ENCODE measurements at regions not wholly inside any gene's neighbourhood (a gene's known extent, or its start where the extent isn't known, plus 50 kb on each side); places are given as distances from the start of the nearest gene placed in this dataset.

DNA sequence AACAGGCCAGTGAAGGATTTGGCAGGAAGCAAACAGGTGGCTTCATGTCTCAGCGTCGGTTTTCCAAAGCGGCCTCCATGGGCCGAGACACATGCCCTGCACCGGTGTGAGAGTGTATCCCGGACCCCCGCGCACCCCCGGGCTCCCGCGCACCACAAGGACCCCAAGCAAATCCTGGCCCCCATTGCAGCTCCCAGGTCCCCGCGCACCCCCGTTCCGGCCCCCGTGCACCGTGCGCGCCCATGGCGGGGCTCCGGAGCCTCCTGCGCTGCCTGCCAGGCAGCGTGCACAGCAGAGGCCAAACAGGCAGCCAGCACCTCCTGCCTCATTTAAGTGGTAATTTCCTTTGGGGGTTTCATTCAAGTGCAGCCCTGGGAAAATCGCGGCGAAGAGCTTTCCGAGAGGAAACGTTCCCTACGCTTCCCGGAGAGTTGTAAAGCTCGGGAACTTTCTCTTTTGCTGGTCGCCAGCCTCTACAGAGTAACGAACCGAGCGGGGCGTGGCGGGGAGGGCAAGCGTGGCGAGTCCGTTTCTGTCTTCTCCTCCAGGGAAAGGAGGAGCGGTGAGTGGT lies 145.5 kb upstream of the SLC24A2 start:
- H3K4me1 ChIP-seq: peaks cover 3 to 27% (median 12%) of the 10 kb centered on the region in 6 donors
- H3K9me3 ChIP-seq: no peaks in the 10 kb centered on the region
- TF ChIP-seq POLR2AphosphoS5 (IDR thresholded peaks at IDR 0.05) (peak in 1 of 3 donors; percentile 12), POLR2A (IDR thresholded peaks at IDR 0.05) (no peak)
- H3K36me3 ChIP-seq: no peaks in the 10 kb centered on the region
- intact Hi-C loops (cut with DNase I; ENCODE audit: low total_unique reads): no loop called here
- DNase-seq: no peak
- peaks cover 0 to 15% (median 0%) of the 10 kb centered on the region in 7 donors for H3K27me3 ChIP-seq (replicated peaks in 1 of 7)
- H3K27ac ChIP-seq: no peak overlapping the region
- 15 to 20% (median 17%) methylated on average over 32 to 41 of the region's 41 CpGs for WGBS, 5 donors
- H3K4me3 ChIP-seq: peak overlapping the region; percentile 4 to 62 (median 34)

DNA sequence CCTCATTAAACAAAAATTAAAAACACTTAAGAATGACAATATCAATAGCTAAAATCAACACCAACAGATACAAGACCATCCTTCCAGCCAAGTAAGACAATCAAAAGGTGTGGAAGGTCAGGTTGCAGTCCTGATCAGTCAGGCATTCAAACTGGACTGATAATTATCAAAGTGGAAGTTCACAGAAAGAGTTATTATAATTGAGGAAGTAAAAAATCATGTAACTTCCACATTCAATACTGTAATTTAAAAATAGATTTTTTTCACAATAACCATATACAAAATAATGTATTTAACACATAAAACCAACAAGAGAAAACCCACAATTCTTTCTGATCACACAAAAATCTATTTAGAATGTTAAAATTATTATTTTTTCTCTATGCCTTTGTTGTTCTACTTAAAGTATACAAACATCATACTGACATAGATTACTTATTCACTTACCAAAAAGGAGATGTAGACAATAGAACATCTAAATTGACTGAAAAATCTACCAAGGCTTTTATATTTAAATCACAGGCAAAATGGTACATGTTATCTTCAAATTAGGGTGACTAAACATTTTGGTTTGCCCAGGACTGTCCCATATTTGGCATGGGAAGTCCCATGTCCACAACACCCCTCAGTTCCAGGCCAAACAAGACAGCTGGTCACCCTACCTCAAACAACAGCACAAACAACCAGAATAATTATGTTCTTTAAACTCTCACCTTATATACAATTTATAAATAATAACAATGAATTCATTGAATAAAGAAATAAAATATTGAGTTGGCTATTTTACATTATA lies 142.5 kb upstream of the SLC24A2 start:
- no peak overlapping the region for H3K4me3 ChIP-seq
- H3K9me3 ChIP-seq: no peaks in the 10 kb centered on the region
- intact Hi-C loops (cut with DNase I; ENCODE audit: low total_unique reads): no loop called here
- no peak overlapping the region for H3K27ac ChIP-seq
- peaks cover 3 to 29% (median 13%) of the 10 kb centered on the region in 6 donors for H3K4me1 ChIP-seq
- peaks cover 0 to 18% (median 0%) of the 10 kb centered on the region in 7 donors for H3K27me3 ChIP-seq (replicated peaks in 1 of 7)
- H3K36me3 ChIP-seq: no peaks in the 10 kb centered on the region
- no peak for DNase-seq
- no peak for TF ChIP-seq POLR2A (IDR thresholded peaks at IDR 0.05)
- TF ChIP-seq POLR2AphosphoS5 (IDR thresholded peaks at IDR 0.05): no peak
- TF ChIP-seq, protein P1, sequence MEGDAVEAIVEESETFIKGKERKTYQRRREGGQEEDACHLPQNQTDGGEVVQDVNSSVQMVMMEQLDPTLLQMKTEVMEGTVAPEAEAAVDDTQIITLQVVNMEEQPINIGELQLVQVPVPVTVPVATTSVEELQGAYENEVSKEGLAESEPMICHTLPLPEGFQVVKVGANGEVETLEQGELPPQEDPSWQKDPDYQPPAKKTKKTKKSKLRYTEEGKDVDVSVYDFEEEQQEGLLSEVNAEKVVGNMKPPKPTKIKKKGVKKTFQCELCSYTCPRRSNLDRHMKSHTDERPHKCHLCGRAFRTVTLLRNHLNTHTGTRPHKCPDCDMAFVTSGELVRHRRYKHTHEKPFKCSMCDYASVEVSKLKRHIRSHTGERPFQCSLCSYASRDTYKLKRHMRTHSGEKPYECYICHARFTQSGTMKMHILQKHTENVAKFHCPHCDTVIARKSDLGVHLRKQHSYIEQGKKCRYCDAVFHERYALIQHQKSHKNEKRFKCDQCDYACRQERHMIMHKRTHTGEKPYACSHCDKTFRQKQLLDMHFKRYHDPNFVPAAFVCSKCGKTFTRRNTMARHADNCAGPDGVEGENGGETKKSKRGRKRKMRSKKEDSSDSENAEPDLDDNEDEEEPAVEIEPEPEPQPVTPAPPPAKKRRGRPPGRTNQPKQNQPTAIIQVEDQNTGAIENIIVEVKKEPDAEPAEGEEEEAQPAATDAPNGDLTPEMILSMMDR (IDR thresholded peaks at IDR 0.05 in 8 of 11, conservative IDR thresholded peaks at IDR 0.05 in 3 of 11): no peak

DNA sequence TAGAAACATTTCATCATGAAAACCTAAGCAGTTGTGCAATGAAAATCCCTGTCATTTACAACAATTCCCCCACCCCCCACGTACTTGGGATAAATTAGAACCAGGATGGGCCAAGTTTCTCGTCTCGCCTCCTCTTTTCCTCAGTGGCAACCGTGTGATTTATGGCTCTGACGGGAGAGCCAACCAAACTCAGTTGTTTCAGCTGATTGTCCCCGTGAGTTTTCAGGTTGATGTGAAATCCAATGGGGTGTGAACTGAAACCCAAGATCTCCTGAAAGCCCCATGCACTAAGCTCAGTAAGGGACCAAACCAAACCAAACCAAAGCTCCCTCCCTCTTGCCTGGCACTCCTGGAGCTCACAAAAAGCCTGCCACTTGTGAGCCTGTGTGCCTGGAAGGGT lies 138.7 kb upstream of the SLC24A2 start:
- intact Hi-C loops (cut with DNase I; ENCODE audit: low total_unique reads): loop anchor here (5.0 kb wide), 2 partner anchors 1015 to 1185 kb away; no protein-coding TSS in a partner anchor
- no peak for DNase-seq
- Histone ChIP-seq H3K4me3 (no peak overlapping the region), H3K36me3 (no peaks in the 10 kb centered on the region), H3K4me1 (peaks cover 3 to 20% (median 12%) of the 10 kb centered on the region in 6 donors), H3K27me3 (replicated peaks in 1 of 7) (peaks cover 0 to 20% (median 0%) of the 10 kb centered on the region in 7 donors), H3K9me3 (no peaks in the 10 kb centered on the region), H3K27ac (no peak overlapping the region)
- TF ChIP-seq POLR2A (IDR thresholded peaks at IDR 0.05): no peak
- TF ChIP-seq POLR2AphosphoS5 (IDR thresholded peaks at IDR 0.05): no peak
- 91 to 93% (median 92%) methylated on average over 6 of the region's 6 CpGs for WGBS, 5 donors

DNA sequence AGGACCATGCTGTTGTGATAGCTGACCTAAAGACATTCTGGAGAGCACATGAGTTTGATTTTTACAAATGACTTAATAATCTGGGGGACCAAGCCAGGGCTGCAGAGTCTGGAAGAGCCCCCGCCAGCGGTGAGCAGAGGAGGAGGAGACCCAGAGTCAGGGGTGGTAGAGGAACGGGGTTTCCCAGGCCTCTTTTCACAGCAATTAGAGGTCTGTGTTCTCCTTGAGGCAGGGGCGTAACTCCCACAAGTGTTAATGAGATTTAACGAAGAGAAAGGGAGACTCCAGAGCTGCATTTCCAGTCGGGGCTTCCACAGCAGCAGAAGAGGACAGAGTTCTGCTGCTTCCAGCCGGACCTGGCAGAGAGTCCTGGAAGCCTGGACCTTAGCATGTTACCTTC lies 137.9 kb upstream of the SLC24A2 start:
- 74 to 95% (median 84%) methylated on average over 7 of the region's 7 CpGs for WGBS, 5 donors
- Histone ChIP-seq H3K27me3 (replicated peaks in 1 of 7) (peaks cover 0 to 20% (median 0%) of the 10 kb centered on the region in 7 donors), H3K9me3 (no peaks in the 10 kb centered on the region), H3K27ac (no peak overlapping the region), H3K4me1 (peaks cover 3 to 20% (median 12%) of the 10 kb centered on the region in 6 donors), H3K4me3 (no peak overlapping the region), H3K36me3 (no peaks in the 10 kb centered on the region)
- TF ChIP-seq POLR2AphosphoS5 (IDR thresholded peaks at IDR 0.05): no peak
- no peak for TF ChIP-seq POLR2A (IDR thresholded peaks at IDR 0.05)
- TF ChIP-seq, protein P1 (IDR thresholded peaks at IDR 0.05 in 8 of 11, conservative IDR thresholded peaks at IDR 0.05 in 3 of 11): no peak
- no peak for DNase-seq
- intact Hi-C loops (cut with DNase I; ENCODE audit: low total_unique reads): loop anchor here (5.0 kb wide), 2 partner anchors 1016 to 1186 kb away; no protein-coding TSS in a partner anchor

Measured in spleen (tissue), 11 donors.